Upper lobe of left lung (tissue), 4 donors: ENCODE measurements at regions not wholly inside any gene's neighbourhood (a gene's known extent, or its start where the extent isn't known, plus 50 kb on each side); places are given as distances from the start of the nearest gene placed in this dataset.

ENCODE experiments used
- CTCF ChIP-seq, 6 experiments: fragments of 450-650 bp in 4 of 6; fragments of 200-600 bp in 2 of 6; sonication (generic) in 2 of 6; IDR thresholded peaks; one replicate each; pipeline ENCODE4 v1.5.1; 2016 to 2019; ENCODE audit warnings: antibody characterized with exemption in 6 of 6
- POLR2A ChIP-seq, 4 donors: fragments of 450-650 bp; IDR thresholded peaks; one replicate each; pipeline ENCODE4 v1.5.1; 2016 to 2017; ENCODE audit warnings: antibody characterized with exemption in 4 of 4, mild to moderate bottlenecking in 2 of 4
- POLR2AphosphoS5 ChIP-seq, 2 donors: sonication (generic); formaldehyde crosslinking; IDR thresholded peaks; one replicate each; pipeline ENCODE4 v1.5.1; 2017; ENCODE audit warnings: antibody characterized with exemption in 2 of 2

GRCh38 chr12:131209082-131210070 is 255.7 kb downstream of the ADGRD1 start:
- no peak for TF ChIP-seq CTCF (IDR thresholded peaks at IDR 0.05)
- no peak for TF ChIP-seq POLR2AphosphoS5 (IDR thresholded peaks at IDR 0.05)
- TF ChIP-seq POLR2A (IDR thresholded peaks at IDR 0.05): no peak
